ENCODE measurements at regions not wholly inside any gene's neighbourhood (a gene's known extent, or its start where the extent isn't known, plus 50 kb on each side); places are given as distances from the start of the nearest gene placed in this dataset.

DNA sequence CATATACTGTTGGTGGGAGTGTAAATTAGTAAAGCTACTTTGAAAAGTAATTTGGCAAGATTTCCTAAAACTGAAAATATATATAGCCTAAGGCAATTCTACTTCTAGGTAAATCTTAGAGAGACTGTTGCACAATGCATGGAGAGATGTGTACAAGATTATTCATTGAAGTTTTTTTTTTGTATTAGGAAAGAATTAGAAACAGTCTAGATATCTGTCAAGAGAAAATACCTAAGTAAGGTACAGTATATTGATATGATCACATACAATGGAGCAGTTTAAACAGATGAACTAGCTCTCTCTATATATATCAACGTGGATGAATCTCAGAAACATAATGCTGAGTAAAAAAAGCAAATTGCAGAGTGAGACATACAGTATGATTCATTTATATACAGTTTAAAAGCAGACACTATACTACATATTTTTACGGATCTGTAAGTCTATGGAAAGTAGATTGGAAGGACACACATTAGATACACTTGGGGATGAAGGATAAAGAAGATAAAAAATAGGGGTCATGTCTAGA, 59.3 kb upstream of the ACVR1 start:
- peaks cover 9% of the 10 kb centered on the region for H3K4me1 Mint-ChIP-seq (ENCODE audit: low read depth)
- no peak overlapping the region for H3K4me3 Mint-ChIP-seq
- no peaks in the 10 kb centered on the region for H3K9me3 Mint-ChIP-seq
- H3K36me3 Mint-ChIP-seq (ENCODE audit: low read depth) = no peaks in the 10 kb centered on the region
- H3K27me3 Mint-ChIP-seq = no peaks in the 10 kb centered on the region
- no peak overlapping the region for H3K27ac Mint-ChIP-seq
- intact Hi-C loops (cut with micrococcal nuclease) = no loop called here

DNA sequence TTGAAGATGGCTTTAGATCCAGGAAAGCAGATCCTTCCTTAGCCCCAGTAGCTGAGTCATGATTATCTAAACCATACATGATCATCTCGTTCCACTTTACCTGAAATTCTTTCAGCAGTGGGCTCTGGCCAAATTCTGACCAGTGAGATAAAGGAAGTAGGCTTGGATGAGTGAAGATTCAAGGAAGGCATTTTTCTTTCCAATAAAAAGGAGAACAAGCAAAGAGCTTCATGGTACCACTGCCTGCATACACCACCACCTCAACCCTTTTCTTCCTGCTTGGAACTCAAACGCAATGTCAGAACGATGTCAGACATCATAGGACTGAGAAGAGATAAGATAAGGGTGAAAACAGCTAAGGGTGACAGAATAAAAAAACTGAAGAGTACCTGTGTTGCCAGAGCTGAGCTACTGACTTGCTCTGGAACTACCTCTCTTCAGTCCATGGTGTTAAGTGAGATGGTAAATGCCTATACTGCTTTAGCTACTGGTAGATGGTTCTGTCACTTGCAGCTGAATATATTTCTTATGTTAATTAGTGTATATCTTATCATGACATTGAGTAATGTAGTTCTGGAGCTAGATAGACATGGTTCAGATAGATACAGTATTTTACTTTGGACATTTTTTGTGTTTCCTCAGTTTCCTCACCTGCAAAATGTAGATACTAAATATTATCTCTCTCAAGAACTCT, 58.7 kb upstream of the ACVR1 start:
- no peaks in the 10 kb centered on the region for H3K9me3 Mint-ChIP-seq
- H3K27me3 Mint-ChIP-seq = no peaks in the 10 kb centered on the region
- H3K4me1 Mint-ChIP-seq (ENCODE audit: low read depth) = peaks cover 9% of the 10 kb centered on the region
- intact Hi-C loops (cut with micrococcal nuclease) = no loop called here
- H3K27ac Mint-ChIP-seq = no peak overlapping the region
- no peak overlapping the region for H3K4me3 Mint-ChIP-seq
- H3K36me3 Mint-ChIP-seq (ENCODE audit: low read depth) = no peaks in the 10 kb centered on the region

DNA sequence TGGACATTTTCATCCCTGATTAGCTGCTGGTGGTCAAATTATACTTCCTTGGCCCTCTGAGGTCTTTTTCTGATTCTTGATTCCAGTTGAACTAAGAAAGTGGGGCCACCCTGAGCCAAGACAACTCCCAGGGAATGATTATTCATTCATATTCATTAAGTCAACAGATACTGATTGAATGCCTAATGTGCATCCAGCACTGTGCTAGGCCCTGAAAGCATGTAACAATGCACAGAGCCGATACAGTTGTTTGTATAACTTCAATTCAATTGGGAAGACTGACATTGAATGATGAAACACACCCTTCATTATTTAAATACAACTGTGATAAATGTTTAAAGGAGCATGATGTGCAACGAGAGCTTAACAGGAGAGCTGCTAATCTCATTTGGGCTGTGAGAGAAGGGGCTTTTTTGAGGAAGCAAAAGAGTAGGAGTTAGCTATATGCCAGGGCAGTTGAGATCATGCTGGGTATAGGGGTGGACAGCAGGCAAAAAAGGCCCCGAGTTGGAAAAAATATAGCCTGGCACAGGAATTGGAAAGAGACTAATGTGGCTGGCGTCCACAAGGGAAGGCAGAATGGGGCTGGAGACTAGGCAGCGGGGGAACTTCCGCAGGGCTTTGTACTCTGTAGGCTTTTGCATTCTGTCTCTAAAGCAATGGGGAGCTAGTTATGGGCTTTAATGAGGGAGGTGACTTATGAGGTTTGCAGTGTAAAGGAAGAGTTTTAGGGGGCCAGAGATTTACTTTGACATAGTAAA, 57.2 kb upstream of the ACVR1 start:
- Mint-ChIP-seq H3K4me3 (no peak overlapping the region), H3K9me3 (no peaks in the 10 kb centered on the region), H3K36me3 (ENCODE audit: low read depth) (no peaks in the 10 kb centered on the region), H3K4me1 (ENCODE audit: low read depth) (peaks cover 5% of the 10 kb centered on the region), H3K27ac (no peak overlapping the region), H3K27me3 (no peaks in the 10 kb centered on the region)
- intact Hi-C loops (cut with micrococcal nuclease) = no loop called here

DNA sequence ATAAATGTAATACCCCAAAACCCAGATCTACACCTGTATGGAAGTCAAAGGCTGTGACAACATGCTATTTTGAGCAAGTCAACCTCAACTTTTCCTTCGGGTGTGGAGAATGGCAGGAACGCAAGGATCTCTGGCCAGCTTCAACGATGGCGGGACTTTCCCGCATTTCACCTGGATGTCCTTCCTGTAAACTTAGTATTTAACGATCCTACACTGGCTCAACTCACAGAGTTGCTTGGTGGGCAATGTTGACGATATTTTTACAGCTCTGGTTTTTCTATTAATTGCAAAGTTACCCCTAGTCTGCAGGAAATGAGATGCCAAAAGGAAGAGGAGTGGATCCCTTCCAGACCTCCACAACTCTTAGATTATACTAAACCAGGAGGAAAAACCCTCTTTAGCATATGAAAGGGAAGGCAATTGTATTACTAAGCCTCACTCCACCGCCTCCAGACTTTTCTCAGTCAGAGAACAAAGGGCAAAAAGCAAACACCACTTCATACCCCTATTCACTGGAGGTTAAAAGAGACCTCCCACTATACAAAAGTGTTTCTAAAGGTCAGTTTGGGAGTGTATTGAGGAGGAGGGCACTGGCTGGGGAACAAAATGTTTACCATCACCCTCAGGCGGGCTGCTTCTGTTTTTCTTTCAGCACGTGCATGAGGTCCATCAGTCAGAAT, 56.5 kb upstream of the ACVR1 start:
- H3K36me3 Mint-ChIP-seq (ENCODE audit: low read depth) = no peaks in the 10 kb centered on the region
- H3K27me3 Mint-ChIP-seq = no peaks in the 10 kb centered on the region
- no peak overlapping the region for H3K4me3 Mint-ChIP-seq
- H3K9me3 Mint-ChIP-seq = no peaks in the 10 kb centered on the region
- intact Hi-C loops (cut with micrococcal nuclease) = no loop called here
- H3K27ac Mint-ChIP-seq = no peak overlapping the region
- no peaks in the 10 kb centered on the region for H3K4me1 Mint-ChIP-seq (ENCODE audit: low read depth)

DNA sequence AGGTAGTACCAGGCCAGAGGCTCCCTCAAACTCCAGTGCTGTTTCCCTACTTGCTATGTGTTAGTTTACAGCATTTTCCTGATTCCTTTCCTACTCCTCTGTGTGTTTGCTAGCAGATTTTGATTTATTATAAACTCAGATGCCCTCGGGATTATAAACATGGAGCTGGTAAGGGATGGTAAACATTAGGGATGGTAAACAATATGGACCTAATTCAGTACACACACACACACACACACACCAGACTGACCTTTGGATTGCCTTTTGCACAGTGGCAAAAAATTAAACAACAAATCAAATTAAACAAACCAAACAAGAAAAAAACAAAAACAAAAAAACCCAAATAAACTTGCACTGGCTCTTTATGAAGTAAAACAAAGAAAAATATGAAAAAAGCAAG, 55.4 kb upstream of the ACVR1 start:
- no peaks in the 10 kb centered on the region for H3K9me3 Mint-ChIP-seq
- H3K36me3 Mint-ChIP-seq (ENCODE audit: low read depth) = no peaks in the 10 kb centered on the region
- H3K27ac Mint-ChIP-seq = no peak overlapping the region
- intact Hi-C loops (cut with micrococcal nuclease) = no loop called here
- H3K4me3 Mint-ChIP-seq = no peak overlapping the region
- no peaks in the 10 kb centered on the region for H3K4me1 Mint-ChIP-seq (ENCODE audit: low read depth)
- no peaks in the 10 kb centered on the region for H3K27me3 Mint-ChIP-seq

GRCh38 chr2:157930728-157931127, 54.6 kb upstream of the ACVR1 start:
- Mint-ChIP-seq H3K4me1 (ENCODE audit: low read depth) (no peaks in the 10 kb centered on the region), H3K27me3 (no peaks in the 10 kb centered on the region), H3K27ac (no peak overlapping the region), H3K9me3 (no peaks in the 10 kb centered on the region), H3K36me3 (ENCODE audit: low read depth) (no peaks in the 10 kb centered on the region), H3K4me3 (no peak overlapping the region)
- intact Hi-C loops (cut with micrococcal nuclease) = no loop called here

DNA sequence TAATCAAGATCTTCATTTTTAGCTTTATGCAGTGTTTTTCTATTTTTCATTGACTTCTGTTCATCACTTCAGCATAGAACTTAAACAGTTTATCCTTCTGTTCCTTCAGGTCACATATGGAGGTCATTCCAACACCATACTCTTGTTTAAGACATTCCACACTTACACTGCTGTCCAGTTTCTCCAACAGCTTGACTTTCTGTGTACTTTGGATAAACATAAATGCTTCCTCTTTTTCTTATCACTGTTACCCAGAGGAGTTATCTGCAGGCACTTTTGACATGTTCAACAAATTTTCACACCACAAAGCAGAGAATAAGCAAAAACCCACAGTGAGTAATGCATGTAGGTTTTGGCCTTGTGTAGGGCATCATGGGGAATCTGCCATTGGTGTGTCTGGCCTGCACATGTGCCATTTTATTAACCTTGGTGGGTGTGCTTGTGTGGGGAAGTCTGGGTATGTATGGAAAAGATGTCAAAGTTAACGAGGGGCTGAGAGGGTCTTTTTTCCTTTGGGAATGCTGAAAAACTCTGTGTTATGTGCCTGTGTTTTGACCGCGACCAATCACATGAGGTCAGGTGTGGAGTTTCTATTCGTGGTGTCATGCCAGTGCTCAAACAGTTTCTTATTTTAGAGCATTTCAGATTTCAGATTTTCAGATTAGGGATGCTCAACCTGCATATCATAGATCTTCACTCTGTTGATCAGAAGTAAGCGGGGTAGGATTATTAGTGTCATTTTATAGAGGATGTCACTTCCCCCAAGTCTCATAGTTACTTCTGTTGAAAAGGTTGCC, 53.9 kb upstream of the ACVR1 start:
- H3K27me3 Mint-ChIP-seq = no peaks in the 10 kb centered on the region
- no peak overlapping the region for H3K4me3 Mint-ChIP-seq
- H3K36me3 Mint-ChIP-seq (ENCODE audit: low read depth) = no peaks in the 10 kb centered on the region
- intact Hi-C loops (cut with micrococcal nuclease) = no loop called here
- no peak overlapping the region for H3K27ac Mint-ChIP-seq
- no peaks in the 10 kb centered on the region for H3K9me3 Mint-ChIP-seq
- H3K4me1 Mint-ChIP-seq (ENCODE audit: low read depth) = no peaks in the 10 kb centered on the region

- Mint-ChIP-seq H3K4me1 (ENCODE audit: low read depth) (no peaks in the 10 kb centered on the region), H3K36me3 (ENCODE audit: low read depth) (no peaks in the 10 kb centered on the region), H3K4me3 (no peak overlapping the region), H3K27ac (no peak overlapping the region), H3K27me3 (no peaks in the 10 kb centered on the region), H3K9me3 (no peaks in the 10 kb centered on the region)
- intact Hi-C loops (cut with micrococcal nuclease) = no loop called here
Observed at GRCh38 chr2:157928372-157928771, 52.2 kb upstream of the ACVR1 start.

- Mint-ChIP-seq H3K9me3 (no peaks in the 10 kb centered on the region), H3K4me1 (ENCODE audit: low read depth) (no peaks in the 10 kb centered on the region), H3K27ac (no peak overlapping the region), H3K4me3 (no peak overlapping the region), H3K36me3 (ENCODE audit: low read depth) (no peaks in the 10 kb centered on the region), H3K27me3 (no peaks in the 10 kb centered on the region)
- intact Hi-C loops (cut with micrococcal nuclease) = no loop called here
Observed at GRCh38 chr2:157927155-157927554, 51.0 kb upstream of the ACVR1 start.

Measured in dendritic cell treated with granulocyte-macrophage colony-stimulating factor and Interleukin-4, amounts not matched to agents 40 ng/mL and 50 ng/mL, for 4 days (primary cell).